Frontal cortex (tissue), 3 donors: ENCODE measurements at regions not wholly inside any gene's neighbourhood (a gene's known extent, or its start where the extent isn't known, plus 50 kb on each side); places are given as distances from the start of the nearest gene placed in this dataset.

Source experiments
- DNase-seq, 2 donors: peaks; one replicate each; pipeline ENCODE4 v3.0.0; 2012; ENCODE audit warnings: low spot score in 2 of 2
- FAIRE-seq: peaks from 2 replicates; lab custom pipeline; 2012; peaks lifted over from hg19 to GRCh38; lab: Jason Lieb, UNC
- donor health status: control.
- donor health status: control.
- donor health status: control.

DNA sequence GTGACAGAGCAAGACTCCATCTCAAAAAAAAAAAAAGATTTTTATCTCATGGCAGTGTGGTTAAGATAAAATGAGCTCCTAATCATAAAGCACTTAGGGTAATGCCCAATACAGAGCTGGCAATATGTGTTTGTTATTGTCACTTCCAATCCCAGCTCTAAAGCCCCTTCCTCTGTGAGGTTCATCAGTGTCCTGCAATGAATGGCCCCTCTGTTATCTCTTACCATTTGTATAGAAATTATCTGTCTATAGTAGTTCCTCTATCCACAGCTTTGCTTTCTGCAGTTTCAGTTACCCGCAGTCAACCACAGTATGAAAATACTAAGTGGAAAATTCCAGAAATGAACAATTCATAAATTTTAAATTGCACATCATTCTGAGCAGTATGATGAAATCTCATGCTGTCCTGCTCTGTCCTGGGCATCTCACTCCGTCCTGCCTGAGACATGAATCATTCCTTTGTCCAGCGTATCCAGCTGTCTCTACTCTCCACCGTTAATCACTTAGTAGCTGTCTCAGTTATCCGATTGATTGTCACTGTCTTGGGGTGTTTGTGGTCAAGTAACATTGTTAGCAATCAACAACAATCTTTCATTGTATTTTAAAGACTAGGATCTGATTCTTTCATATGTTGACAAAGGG, 50.2 kb upstream of the DNAH14 start:
- no peak for DNase-seq

More for the DNA sequence above, 50.2 kb upstream of the DNAH14 start:
- no peak for FAIRE-seq
